ENCODE measurements at regions not wholly inside any gene's neighbourhood (a gene's known extent, or its start where the extent isn't known, plus 50 kb on each side); places are given as distances from the start of the nearest gene placed in this dataset.

DNA sequence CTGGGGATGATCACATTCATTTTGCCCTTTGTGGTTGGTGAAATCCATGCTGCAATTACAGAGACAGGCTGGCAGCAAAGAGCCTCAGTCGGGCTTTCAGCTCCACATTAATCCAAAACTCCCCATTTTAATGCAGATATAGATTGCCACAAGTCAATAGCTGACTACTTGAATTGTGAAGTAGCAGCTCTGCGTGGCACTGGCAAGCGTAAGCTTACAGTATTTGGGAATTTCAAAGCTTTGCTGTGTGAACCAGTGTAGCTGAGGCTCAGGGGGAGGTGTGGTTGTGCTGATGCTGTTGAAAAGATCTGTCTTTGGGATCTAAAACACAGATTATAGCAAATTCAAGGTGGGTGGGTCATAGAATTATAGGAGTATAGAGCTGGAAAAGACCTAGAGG, 290.3 kb upstream of the ONECUT1 start:
- TF ChIP-seq EZH2 (IDR thresholded peaks at IDR 0.05) (no peak), EZH2phosphoT487 (IDR thresholded peaks at IDR 0.05) (no peak)
